ENCODE measurements at regions not wholly inside any gene's neighbourhood (a gene's known extent, or its start where the extent isn't known, plus 50 kb on each side); places are given as distances from the start of the nearest gene placed in this dataset.
A peak's percentile ranks its signal among the peaks of the same experiment; 100 is the strongest.

DNA sequence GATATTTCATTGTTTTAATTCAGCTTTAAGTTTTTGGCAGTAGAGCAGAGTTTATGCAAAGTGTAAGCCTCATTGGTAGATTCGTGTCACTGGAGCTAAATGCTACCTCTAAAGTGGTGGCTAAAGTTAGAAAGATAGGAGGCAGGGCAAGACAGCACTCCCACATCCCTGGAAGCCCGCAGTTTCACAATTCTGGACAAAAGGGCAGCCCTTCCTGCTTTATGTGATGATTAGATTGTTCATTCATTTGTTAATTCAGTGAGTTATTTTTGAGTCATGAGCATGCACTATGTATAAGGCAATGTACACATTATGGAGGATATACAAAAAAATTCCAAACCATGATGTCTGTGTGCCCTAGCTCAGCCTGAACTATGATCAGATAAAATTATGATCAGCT lies 52.1 kb upstream of the EIF3M start:
- DNase-seq: peak; percentile 79

DNA sequence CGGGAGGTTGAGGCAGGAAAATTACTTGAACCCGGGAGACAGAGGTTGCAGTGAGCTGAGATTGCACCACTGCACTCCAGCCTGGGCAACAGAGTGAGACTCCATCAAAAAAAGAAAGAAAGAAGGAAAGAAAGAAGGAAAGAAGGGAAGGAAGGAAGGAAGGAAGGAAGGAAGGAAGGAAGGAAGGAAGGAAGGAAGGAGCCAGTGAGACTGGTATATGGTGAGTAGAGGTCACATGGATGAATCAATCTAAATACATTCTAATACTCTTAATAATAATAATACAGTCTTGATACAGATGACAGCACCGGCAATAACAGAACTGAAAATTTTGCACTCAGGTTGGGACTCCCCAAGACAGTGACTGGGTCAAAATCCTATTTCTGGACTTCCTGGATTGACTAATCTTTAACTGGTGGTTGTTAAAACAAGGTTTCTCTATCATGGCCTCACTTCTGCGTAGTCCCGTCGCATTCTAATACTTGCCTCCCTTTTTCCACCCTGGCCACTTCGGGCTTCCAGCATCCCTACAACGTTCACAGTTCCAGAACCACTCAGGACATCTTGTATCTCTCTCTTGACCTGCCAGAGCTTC lies 53.5 kb upstream of the EIF3M start:
- DNase-seq: peak; percentile 15

DNA sequence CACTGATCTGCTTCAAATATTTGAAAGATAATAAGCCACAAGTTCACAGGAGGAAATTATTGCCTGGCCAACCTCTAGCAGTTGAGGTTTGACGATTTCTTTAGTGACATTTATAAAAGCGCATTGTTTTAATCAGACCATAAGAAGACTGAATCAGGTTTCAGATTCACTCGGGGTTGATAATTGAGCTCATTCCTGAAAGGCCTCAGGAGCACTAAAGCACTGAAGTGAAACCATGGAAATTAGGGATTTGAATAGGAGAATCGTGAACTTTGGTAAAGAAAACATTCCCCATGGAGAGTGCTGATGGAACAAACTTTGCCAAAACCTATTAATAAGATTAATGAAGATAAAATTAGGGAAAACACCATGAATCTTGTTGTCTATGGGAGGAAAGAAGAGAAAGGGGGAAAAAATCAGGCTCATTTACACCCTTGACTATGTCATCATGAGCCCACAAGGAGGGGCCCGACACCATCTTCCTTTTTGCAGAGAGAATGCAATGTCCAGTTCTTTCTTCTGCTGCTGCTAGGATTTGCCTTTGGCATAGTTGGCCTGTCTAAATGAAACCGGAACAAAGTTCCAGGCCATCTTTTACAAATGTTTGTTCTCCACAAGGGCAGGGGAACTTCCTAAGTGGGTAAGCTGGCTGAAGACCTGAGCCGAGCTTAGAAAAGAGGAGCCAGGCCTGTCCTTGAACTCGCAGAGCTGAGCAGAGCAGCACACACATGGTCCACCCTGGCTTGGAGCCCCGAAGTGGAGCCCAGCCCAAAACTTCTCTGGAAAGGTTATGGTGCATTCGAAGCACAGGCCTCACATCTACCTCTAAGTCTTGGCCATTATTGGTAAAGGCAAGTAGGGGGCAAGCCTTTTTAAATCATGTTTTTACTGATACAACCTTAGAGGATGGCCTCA lies 56.1 kb upstream of the EIF3M start:
- no peak for DNase-seq

DNA sequence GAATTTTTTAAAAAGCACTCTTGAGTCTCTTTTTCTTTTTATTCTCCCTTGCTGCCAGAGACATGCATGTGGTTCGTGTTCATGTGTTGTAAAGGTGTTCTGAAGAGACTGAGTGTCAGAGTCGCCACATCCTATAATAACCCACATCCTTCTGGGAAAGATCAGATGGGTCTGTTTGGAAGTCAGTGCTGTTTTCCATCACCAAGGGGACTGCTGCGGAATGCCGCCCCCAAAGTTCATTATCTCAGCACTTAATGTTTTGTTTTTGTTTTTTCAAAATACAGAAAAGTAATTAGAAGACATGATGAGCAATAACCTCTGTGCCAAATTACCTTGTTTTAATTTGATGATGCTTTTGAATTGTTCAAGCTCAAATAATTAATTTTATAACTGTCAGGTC lies 56.9 kb upstream of the EIF3M start:
- DNase-seq: no peak

DNA sequence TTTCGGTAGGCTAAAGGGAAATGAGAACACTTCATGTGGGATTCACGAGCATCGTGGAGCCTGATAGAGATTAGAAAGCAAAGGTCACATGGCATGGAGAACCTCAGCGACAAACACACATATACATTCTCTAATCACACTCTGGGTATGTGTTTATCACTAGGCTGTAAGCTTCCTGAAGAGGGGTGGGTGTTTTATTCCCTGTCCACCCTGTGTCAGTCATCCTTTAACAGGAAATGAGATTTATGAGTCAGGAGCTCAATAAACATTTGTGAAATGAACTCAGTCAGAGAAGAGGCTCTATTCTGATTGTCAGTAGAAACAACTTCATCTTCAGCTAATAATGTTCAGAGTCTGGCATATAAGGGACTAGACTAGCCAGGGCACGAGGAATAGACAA lies 71.7 kb upstream of the EIF3M start:
- DNase-seq: peak; percentile 11

DNA sequence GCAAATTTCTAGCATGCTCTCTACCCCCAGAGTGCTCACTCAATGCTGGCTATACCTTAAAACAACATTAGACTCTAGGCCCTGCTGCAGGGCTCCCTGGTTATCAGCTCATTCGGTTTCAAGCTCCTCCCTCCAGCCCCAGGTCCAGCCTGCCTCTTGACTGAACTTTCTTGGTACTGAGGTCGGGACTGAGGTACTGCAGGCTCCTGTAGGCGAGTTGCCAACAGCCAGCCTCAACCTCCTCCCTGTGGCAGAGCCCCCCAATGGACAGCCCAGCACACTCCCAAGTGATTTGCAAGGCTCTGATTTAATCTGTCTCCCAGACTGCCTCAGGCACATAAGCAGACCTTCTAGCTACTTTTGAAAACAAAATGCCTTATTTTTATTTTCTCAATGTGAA lies 73.6 kb upstream of the EIF3M start:
- no peak for DNase-seq

DNA sequence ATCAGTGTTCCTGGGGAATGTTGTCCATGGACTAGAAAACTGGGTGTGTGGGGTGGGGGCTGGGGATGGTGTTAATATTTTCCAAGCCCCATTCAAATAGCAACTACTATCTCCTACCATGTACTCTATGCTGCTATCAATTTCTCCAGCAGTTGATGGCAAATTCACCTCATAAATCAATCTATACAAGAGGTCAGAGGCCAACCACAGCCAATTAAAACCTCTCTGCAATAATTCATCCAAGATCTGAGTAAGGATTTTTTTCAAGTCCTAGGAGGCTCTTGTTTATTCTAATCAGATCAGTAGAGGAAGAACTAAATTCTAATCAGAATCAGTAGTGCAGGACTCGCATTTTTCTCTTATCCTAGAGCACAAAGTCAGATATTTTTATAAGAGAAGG lies 73.4 kb upstream of the WT1 start:
- DNase-seq: no peak

DNA sequence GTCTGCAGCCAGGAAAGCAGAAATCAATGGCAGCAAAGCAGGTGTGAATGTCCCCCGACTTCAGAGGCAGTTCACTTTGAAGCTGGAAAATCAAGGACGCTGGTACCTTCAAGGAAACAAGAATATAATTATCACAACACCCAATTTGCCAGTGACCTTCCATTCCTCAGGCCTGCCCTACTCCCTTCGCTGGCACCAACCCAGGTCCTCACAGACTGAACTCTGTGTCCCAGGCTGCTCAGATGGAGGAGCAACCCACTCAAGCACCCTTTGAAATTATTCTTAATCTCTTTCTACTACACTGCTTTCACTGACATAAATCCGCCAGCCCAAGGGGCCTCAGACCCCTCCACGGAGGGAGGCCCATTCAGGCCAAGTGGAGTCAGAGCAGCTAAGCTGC lies 64.7 kb upstream of the WT1 start:
- no peak for DNase-seq

DNA sequence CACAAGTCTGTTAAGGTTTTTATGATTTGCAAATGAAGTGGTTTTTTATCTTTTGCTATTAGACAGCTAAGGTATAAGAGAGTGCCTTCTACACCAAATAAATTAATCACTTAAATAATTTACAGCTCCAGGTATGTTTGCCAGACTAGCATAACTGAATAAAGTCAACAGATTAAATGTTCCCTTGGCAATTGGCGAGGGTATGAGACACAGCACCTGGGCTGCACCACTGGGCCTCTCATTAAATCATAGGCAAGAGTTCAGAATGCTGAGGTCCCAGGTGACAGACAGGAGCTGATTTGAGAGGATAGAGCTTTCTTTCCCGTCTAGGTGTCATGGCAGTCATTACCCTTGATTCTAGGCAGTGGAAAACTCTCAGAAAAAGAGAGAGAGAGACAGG lies 62.6 kb upstream of the WT1 start:
- no peak for DNase-seq

DNA sequence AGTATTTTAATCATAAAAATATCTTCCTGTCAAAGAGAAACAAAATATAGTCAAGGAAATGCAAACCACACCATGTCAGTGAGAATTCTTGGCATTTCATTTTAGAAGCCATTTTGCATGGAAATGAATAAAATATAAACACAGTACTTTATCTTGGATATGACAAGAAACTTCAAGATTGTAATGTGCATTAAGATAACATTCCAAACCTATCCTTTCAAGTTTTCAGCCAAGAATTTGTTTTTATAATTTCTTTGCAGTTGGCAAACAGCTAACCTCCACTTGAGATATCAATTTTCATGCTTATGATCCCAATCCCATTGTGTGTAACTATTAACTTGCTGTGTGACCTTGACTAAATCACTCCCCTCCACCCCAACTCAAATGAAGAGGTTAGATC lies 59.3 kb upstream of the WT1 start:
- no peak for DNase-seq

DNA sequence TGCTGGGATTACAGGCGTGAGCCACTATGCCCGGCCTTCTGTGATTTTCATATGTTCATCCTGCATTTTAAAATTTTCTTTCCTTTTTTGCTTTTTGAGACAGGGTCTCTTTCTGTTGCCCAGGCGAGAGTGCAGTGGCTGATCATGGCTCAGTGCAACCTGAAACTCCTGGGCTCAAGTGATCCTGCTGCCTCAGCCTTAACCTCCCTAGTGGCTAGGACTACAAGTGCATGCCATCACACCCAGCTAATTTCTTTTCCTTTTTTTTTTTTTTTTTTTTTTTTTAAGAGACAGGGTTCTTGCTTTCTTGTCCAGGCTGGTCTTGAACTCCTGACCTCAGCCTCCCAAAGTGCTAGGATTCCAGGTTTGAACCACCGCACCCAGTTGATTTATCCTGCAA lies 54.1 kb upstream of the WT1 start:
- DNase-seq: no peak

DNA sequence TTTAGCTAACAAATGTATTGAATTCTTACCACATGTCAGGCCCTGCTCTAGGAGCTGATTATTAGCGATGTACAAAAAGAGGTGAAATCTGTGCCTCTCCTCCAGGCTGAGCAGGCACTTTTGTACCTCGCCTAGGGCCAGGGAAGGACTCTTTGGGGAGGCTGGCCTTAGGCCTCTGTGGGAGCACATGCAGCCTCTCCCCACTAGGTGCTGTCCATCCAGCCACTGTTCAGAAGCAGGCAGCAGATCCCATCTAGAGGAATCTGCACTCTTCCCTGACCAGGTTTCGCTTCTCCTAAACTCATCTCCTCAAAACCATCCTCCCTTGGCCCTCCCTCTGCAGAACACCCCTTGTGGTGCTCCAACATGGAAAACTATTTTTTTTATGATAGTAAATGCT lies 51.9 kb upstream of the WT1 start:
- peak; percentile 1 for DNase-seq

DNA sequence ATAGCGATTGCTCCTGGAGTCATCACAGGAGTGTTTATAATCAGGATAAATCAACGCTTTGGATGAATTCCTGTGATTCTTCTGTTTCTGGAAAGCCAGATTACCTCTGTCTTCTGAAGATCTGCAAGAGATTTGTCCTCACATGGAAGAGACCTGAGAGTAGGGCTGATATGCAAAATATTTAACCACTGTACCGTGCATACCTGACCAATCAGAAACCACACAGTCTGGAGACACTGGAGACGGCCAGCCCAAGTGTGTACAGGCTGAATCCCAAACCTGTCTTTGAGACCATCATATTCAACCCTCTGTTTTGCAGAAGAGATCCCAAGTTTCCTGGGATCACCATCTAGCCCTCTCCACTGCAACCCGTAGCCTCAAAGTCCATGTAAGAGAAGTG lies 50.4 kb upstream of the WT1 start:
- DNase-seq: no peak

Data from inflammatory macrophage treated with lipopolysaccharide for 4 hours (primary cell).